ENCODE measurements at regions not wholly inside any gene's neighbourhood (a gene's known extent, or its start where the extent isn't known, plus 50 kb on each side); places are given as distances from the start of the nearest gene placed in this dataset.

- TF ChIP-seq POLR2A (IDR thresholded peaks at IDR 0.05) (no peak), CTCF (IDR thresholded peaks at IDR 0.05 in 4 of 5, conservative IDR thresholded peaks at IDR 0.05 in 1 of 5) (no peak)
Observed at GRCh38 chr7:155973451-155973997, 161.3 kb upstream of the SHH start.

Measured in gastrocnemius medialis (tissue), 4 donors.